ENCODE measurements at regions not wholly inside any gene's neighbourhood (a gene's known extent, or its start where the extent isn't known, plus 50 kb on each side); places are given as distances from the start of the nearest gene placed in this dataset.

GRCh38 chr10:120387326-120387725 is 69.7 kb upstream of the PLPP4 start:
- WGBS (ENCODE audit: insufficient coverage) = 74% methylated on average over 2 of the region's 2 CpGs
- no peak overlapping the region for H3K9ac ChIP-seq (ENCODE audit: low read length)
- H3K4me3 ChIP-seq (ENCODE audit: control extremely low read depth in 1 of 5, extremely low read depth in 1 of 5, insufficient read depth in 1 of 5, low read depth in 2 of 5, low read length in 4 of 5) = no peak overlapping the region
- ChIA-PET CTCF (no interaction called here), POLR2A (no interaction called here)
- H3K27me3 ChIP-seq (replicated peaks in 1 of 4; ENCODE audit: control extremely low read depth in 1 of 4, control insufficient read depth in 3 of 4, insufficient read depth in 4 of 4, low read length in 3 of 4) = no peaks in the 10 kb centered on the region
- no peak overlapping the region for H3K4me2 ChIP-seq (replicated peaks; ENCODE audit: low read depth, low read length, poor library complexity, severe bottlenecking)
- peaks cover 10% of the 10 kb centered on the region for H3K27me3 Mint-ChIP-seq
- no peaks in the 10 kb centered on the region for H3K79me2 ChIP-seq (ENCODE audit: control insufficient read depth, insufficient read depth, low read length)
- intact Hi-C loops (cut with micrococcal nuclease) = no loop called here
- no peak overlapping the region for H3K27ac Mint-ChIP-seq
- no peaks in the 10 kb centered on the region for H3K9me3 ChIP-seq (ENCODE audit: control extremely low read depth in 1 of 3, control insufficient read depth in 2 of 3, insufficient read depth in 1 of 3, low read length in 2 of 3)
- TF ChIP-seq EZH2 (IDR thresholded peaks at IDR 0.05; ENCODE audit: borderline replicate concordance, insufficient read depth, low read depth, low read length, poor library complexity, severe bottlenecking) (no peak), CTCF (IDR thresholded peaks at IDR 0.05) (no peak)
- no peaks in the 10 kb centered on the region for H3K4me1 ChIP-seq (ENCODE audit: control insufficient read depth in 2 of 2, insufficient read depth in 2 of 2, low read length in 2 of 2)
- no peak overlapping the region for H2AFZ ChIP-seq (ENCODE audit: insufficient read depth, low read depth, low read length, poor library complexity, severe bottlenecking)
- H3K4me1 Mint-ChIP-seq = no peaks in the 10 kb centered on the region
- H3K36me3 ChIP-seq (replicated peaks in 1 of 2; ENCODE audit: control extremely low read depth in 1 of 2, control insufficient read depth in 1 of 2, extremely low read depth in 1 of 2, insufficient read depth in 2 of 2, low read length in 1 of 2) = no peaks in the 10 kb centered on the region
- no peak overlapping the region for H3K4me3 Mint-ChIP-seq
- H3K9me3 Mint-ChIP-seq (ENCODE audit: insufficient read depth) = no peaks in the 10 kb centered on the region
- no peaks in the 10 kb centered on the region for H4K20me1 ChIP-seq (ENCODE audit: control insufficient read depth, insufficient read depth, low read length, poor library complexity, severe bottlenecking)
- no peak for DNase-seq
- H3K27ac ChIP-seq (ENCODE audit: low read length in 2 of 2) = no peak overlapping the region
- ATAC-seq (ENCODE audit: low read depth) = no peak

GRCh38 chr10:120392245-120392644 is 64.8 kb upstream of the PLPP4 start:
- Mint-ChIP-seq H3K4me1 (no peaks in the 10 kb centered on the region), H3K27ac (no peak overlapping the region), H3K4me3 (no peak overlapping the region), H3K9me3 (ENCODE audit: insufficient read depth) (no peaks in the 10 kb centered on the region), H3K27me3 (peaks cover 25% of the 10 kb centered on the region)
- Histone ChIP-seq H3K9ac (ENCODE audit: low read length) (no peak overlapping the region), H3K4me3 (ENCODE audit: control extremely low read depth in 1 of 5, extremely low read depth in 1 of 5, insufficient read depth in 1 of 5, low read depth in 2 of 5, low read length in 4 of 5) (no peak overlapping the region), H3K9me3 (ENCODE audit: control extremely low read depth in 1 of 3, control insufficient read depth in 2 of 3, insufficient read depth in 1 of 3, low read length in 2 of 3) (no peaks in the 10 kb centered on the region), H3K4me1 (ENCODE audit: control insufficient read depth in 2 of 2, insufficient read depth in 2 of 2, low read length in 2 of 2) (no peaks in the 10 kb centered on the region), H3K36me3 (replicated peaks in 1 of 2; ENCODE audit: control extremely low read depth in 1 of 2, control insufficient read depth in 1 of 2, extremely low read depth in 1 of 2, insufficient read depth in 2 of 2, low read length in 1 of 2) (no peaks in the 10 kb centered on the region), H3K4me2 (replicated peaks; ENCODE audit: low read depth, low read length, poor library complexity, severe bottlenecking) (no peak overlapping the region), H3K79me2 (ENCODE audit: control insufficient read depth, insufficient read depth, low read length) (no peaks in the 10 kb centered on the region), H2AFZ (ENCODE audit: insufficient read depth, low read depth, low read length, poor library complexity, severe bottlenecking) (no peak overlapping the region), H3K27ac (ENCODE audit: low read length in 2 of 2) (no peak overlapping the region), H4K20me1 (ENCODE audit: control insufficient read depth, insufficient read depth, low read length, poor library complexity, severe bottlenecking) (no peaks in the 10 kb centered on the region), H3K27me3 (replicated peaks in 1 of 4; ENCODE audit: control extremely low read depth in 1 of 4, control insufficient read depth in 3 of 4, insufficient read depth in 4 of 4, low read length in 3 of 4) (no peaks in the 10 kb centered on the region)
- POLR2A ChIA-PET = no interaction called here
- ATAC-seq (ENCODE audit: low read depth) (no peak), DNase-seq (no peak)
- TF ChIP-seq EZH2 (IDR thresholded peaks at IDR 0.05; ENCODE audit: borderline replicate concordance, insufficient read depth, low read depth, low read length, poor library complexity, severe bottlenecking) (no peak), CTCF (IDR thresholded peaks at IDR 0.05) (no peak)
- intact Hi-C loops (cut with micrococcal nuclease) = no loop called here
- CTCF ChIA-PET = no interaction called here
- WGBS (ENCODE audit: insufficient coverage) = 90% methylated on average over 2 of the region's 4 CpGs
